CD4-positive, alpha-beta T cell (primary cell): ENCODE measurements at regions not wholly inside any gene's neighbourhood (a gene's known extent, or its start where the extent isn't known, plus 50 kb on each side); places are given as distances from the start of the nearest gene placed in this dataset.

Experiments
- ATAC-seq: fragments of 200-7000 bp; cut with Tn5 transposase; one replicate; pipeline ENCODE4 v1.10.0; 2022; ENCODE audit warnings: mild to moderate bottlenecking; ENCODE audit not compliant: poor library complexity
- CTCF ChIA-PET: fragments of 350-600 bp; sonication (Branson Sonifier 250); formaldehyde crosslinking; loops from one replicate; lab custom pipeline; 2021; ENCODE audit warnings: antibody characterized with exemption, inconsistent platforms; lab: Charles Lee
- POLR2A ChIA-PET: fragments of 350-600 bp; sonication (Branson Sonifier 250); formaldehyde crosslinking; loops from one replicate; lab custom pipeline; 2021; ENCODE audit warnings: antibody characterized with exemption, inconsistent platforms; lab: Charles Lee
- DNase-seq, 14 experiments: peaks; one replicate each; pipeline ENCODE4 v3.0.0-alpha.2; 2013 to 2020; ENCODE audit warnings: mixed read lengths in 2 of 14
- H3K27ac ChIP-seq, 2 donors: one replicate each; pipeline versions ENCODE4 v1.5.1 to v1.7.0; 2013; ENCODE audit warnings: low read length in 2 of 2, low read depth in 1 of 2, mild to moderate bottlenecking in 1 of 2
- H3K27me3 ChIP-seq, 2 experiments: 1 replicate in 1 of 2; 2 replicates in 1 of 2; pipeline versions ENCODE4 v1.6.1 to v1.7.0; 2013; ENCODE audit warnings: low read length in 2 of 2, control low read depth in 1 of 2, mild to moderate bottlenecking in 1 of 2, moderate library complexity in 1 of 2; ENCODE audit not compliant: insufficient read depth in 2 of 2, control insufficient read depth in 1 of 2
- H3K36me3 ChIP-seq: one replicate; pipeline ENCODE4 v1.6.1; 2013; ENCODE audit warnings: low read length, control low read depth; ENCODE audit not compliant: insufficient read depth
- H3K4me1 ChIP-seq: one replicate; pipeline ENCODE4 v1.6.1; 2013; ENCODE audit warnings: low read length, control low read depth; ENCODE audit not compliant: insufficient read depth
- H3K4me3 ChIP-seq: one replicate; pipeline ENCODE4 v1.5.1; 2013; ENCODE audit warnings: mild to moderate bottlenecking, low read length, moderate library complexity
- H3K9me3 ChIP-seq, 2 experiments: 1 replicate in 1 of 2; 2 replicates in 1 of 2; pipeline versions ENCODE4 v1.6.1 to v1.7.0; 2013; ENCODE audit warnings: low read length in 2 of 2, mild to moderate bottlenecking in 2 of 2, control low read depth in 1 of 2, moderate library complexity in 1 of 2; ENCODE audit not compliant: control insufficient read depth in 1 of 2, insufficient read depth in 1 of 2
- H3K27ac Mint-ChIP-seq: one replicate; pipeline ENCODE4 v1.8.0; 2020; ENCODE audit warnings: mixed read lengths
- H3K27me3 Mint-ChIP-seq: one replicate; pipeline ENCODE4 v1.8.0; 2021; ENCODE audit warnings: mixed read lengths
- H3K36me3 Mint-ChIP-seq: one replicate; pipeline ENCODE4 v1.8.0; 2021; ENCODE audit warnings: low read depth, mixed read lengths
- H3K4me1 Mint-ChIP-seq: one replicate; pipeline ENCODE4 v1.8.0; 2021; ENCODE audit warnings: low read depth, mixed read lengths
- H3K4me3 Mint-ChIP-seq: one replicate; pipeline ENCODE4 v1.8.0; 2020; ENCODE audit warnings: mild to moderate bottlenecking, mixed read lengths
- H3K9me3 Mint-ChIP-seq: one replicate; pipeline ENCODE4 v1.8.0; 2020; ENCODE audit warnings: mixed read lengths
- CTCF ChIP-seq: fragments of 200-600 bp; IDR thresholded peaks from one replicate; pipeline ENCODE4 v1.8.0; 2022; ENCODE audit warnings: antibody characterized with exemption, mild to moderate bottlenecking
- intact Hi-C, 2 experiments: fragments of 100-400 bp; cut with DNase I in 1 of 2; cut with micrococcal nuclease in 1 of 2; formaldehyde crosslinking; loops; one replicate each; pipeline versions ENCODE4 v1.15.1 to v1.9.0; 2023 to 2025; cut with DNase I, micrococcal nuclease

DNA sequence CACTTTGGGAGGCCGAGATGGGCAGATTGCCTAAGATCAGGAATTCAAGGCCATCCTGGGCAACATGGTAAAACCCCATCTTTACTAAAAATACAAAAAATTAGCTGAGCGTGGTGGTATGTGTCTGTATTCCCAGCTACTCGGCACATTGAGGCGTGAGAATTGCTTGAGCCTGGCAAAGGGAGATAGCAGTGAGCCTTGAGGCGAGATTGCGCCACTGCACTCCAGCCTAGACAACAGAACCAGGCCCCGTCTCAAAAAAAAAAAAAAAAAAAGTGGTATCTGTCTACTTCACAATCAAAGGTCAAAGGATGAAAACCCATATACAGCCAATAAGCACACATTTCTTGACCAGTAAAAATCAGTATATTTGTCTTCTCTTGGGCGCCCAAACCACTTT lies 728.5 kb upstream of the ADAMTS16 start:
- no peak overlapping the region for H3K27ac Mint-ChIP-seq
- Histone ChIP-seq H3K4me3 (no peak overlapping the region), H3K27ac (no peak overlapping the region), H3K4me1 (no peaks in the 10 kb centered on the region), H3K27me3 (no peaks in the 10 kb centered on the region), H3K36me3 (no peaks in the 10 kb centered on the region), H3K9me3 (peaks cover 0 to 31% of the 10 kb centered on the region in 2 experiments)
- no peaks in the 10 kb centered on the region for H3K4me1 Mint-ChIP-seq
- peaks cover 4% of the 10 kb centered on the region for H3K9me3 Mint-ChIP-seq
- no peak for ATAC-seq
- ChIA-PET CTCF (no interaction called here), POLR2A (no interaction called here)
- DNase-seq: no peak
- TF ChIP-seq CTCF: no peak
- no peaks in the 10 kb centered on the region for H3K27me3 Mint-ChIP-seq
- intact Hi-C loops: no loop called here
- no peak overlapping the region for H3K4me3 Mint-ChIP-seq
- H3K36me3 Mint-ChIP-seq: no peaks in the 10 kb centered on the region

- ATAC-seq (no peak), DNase-seq (no peak)
- Histone ChIP-seq H3K36me3 (no peaks in the 10 kb centered on the region), H3K4me1 (no peaks in the 10 kb centered on the region), H3K4me3 (no peak overlapping the region), H3K27ac (no peak overlapping the region), H3K27me3 (no peaks in the 10 kb centered on the region), H3K9me3 (peaks cover 0 to 26% of the 10 kb centered on the region in 2 experiments)
- POLR2A ChIA-PET: no interaction called here
- Mint-ChIP-seq H3K9me3 (peaks cover 4% of the 10 kb centered on the region), H3K36me3 (no peaks in the 10 kb centered on the region), H3K27ac (no peak overlapping the region), H3K4me3 (no peak overlapping the region), H3K27me3 (no peaks in the 10 kb centered on the region), H3K4me1 (no peaks in the 10 kb centered on the region)
- no peak for TF ChIP-seq CTCF
- intact Hi-C loops: no loop called here
- CTCF ChIA-PET: no interaction called here
Measured at GRCh38 chr5:4413996-4414395, 726.1 kb upstream of the ADAMTS16 start.

DNA sequence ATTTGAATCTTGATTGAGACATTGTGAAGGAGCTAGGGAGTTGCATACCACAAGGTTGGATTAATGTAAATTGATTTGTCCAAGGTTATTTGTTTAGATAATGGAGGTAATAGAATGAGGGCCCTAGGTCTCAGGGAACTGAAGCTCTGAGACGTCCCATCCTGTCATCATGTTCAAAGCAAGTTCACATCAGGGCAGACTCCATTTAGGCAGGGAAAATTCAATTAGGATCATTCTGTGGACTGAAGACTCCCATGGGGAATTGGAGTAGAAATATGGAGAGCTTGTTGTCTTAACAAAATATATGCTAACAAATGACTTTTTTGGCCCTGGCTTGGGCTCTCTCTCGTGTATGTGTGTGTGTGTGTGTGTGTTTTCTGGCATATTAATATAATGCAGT lies 722.0 kb upstream of the ADAMTS16 start:
- no peaks in the 10 kb centered on the region for H3K4me1 ChIP-seq
- no peaks in the 10 kb centered on the region for H3K36me3 ChIP-seq
- H3K4me3 Mint-ChIP-seq: no peak overlapping the region
- ATAC-seq (no peak), DNase-seq (no peak)
- H3K4me3 ChIP-seq: no peak overlapping the region
- POLR2A ChIA-PET: no interaction called here
- CTCF ChIA-PET: no interaction called here
- peaks cover 2% of the 10 kb centered on the region for H3K9me3 Mint-ChIP-seq
- TF ChIP-seq CTCF: no peak
- no peaks in the 10 kb centered on the region for H3K4me1 Mint-ChIP-seq
- no peaks in the 10 kb centered on the region for H3K36me3 Mint-ChIP-seq
- H3K27ac ChIP-seq: no peak overlapping the region
- intact Hi-C loops: no loop called here
- no peaks in the 10 kb centered on the region for H3K27me3 ChIP-seq
- no peaks in the 10 kb centered on the region for H3K27me3 Mint-ChIP-seq
- peaks cover 0 to 13% of the 10 kb centered on the region in 2 experiments for H3K9me3 ChIP-seq
- no peak overlapping the region for H3K27ac Mint-ChIP-seq
